ENCODE measurements at regions not wholly inside any gene's neighbourhood (a gene's known extent, or its start where the extent isn't known, plus 50 kb on each side); places are given as distances from the start of the nearest gene placed in this dataset.

- TF ChIP-seq CTCF (IDR thresholded peaks at IDR 0.05) (no peak), POLR2A (IDR thresholded peaks at IDR 0.05) (no peak)
Measured at GRCh38 chr5:89004379-89004778, 121.4 kb upstream of the MEF2C start.
